ENCODE measurements at regions not wholly inside any gene's neighbourhood (a gene's known extent, or its start where the extent isn't known, plus 50 kb on each side); places are given as distances from the start of the nearest gene placed in this dataset.

DNA sequence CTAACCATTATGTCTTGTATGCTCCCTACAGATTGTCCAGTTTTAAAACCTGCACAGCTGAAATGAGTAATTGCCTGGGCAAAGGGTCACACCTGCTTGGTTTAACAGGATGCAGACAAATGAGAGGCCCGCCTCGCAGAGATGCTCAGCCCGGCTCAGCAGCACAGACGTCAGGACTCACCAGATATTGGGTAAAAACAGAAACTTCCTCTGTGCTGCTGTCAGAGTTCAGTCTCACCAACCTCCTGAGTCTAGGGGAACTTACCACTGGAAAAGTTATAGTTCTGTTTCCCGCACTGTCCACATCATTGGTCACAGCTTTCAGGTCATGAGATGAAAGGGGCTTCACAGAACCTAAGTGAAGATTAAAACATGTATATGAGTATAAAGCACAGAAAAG lies 152.5 kb downstream of the ESM1 start:
- Histone ChIP-seq H3K36me3 (ENCODE audit: control insufficient read depth, insufficient read depth, low read length) (no peaks in the 10 kb centered on the region), H3K27me3 (ENCODE audit: control insufficient read depth, insufficient read depth, low read length) (no peaks in the 10 kb centered on the region), H3K4me1 (ENCODE audit: control insufficient read depth, insufficient read depth, low read length) (no peaks in the 10 kb centered on the region), H3K9me3 (ENCODE audit: control insufficient read depth, insufficient read depth, low read depth, low read length) (no peaks in the 10 kb centered on the region), H3K4me3 (ENCODE audit: low read depth, low read length) (no peak overlapping the region), H3K9ac (ENCODE audit: low read length) (no peak overlapping the region), H3K27ac (ENCODE audit: low read depth, low read length) (no peak overlapping the region)

- Histone ChIP-seq H3K36me3 (ENCODE audit: control insufficient read depth, insufficient read depth, low read length) (no peaks in the 10 kb centered on the region), H3K27me3 (ENCODE audit: control insufficient read depth, insufficient read depth, low read length) (no peaks in the 10 kb centered on the region), H3K9ac (ENCODE audit: low read length) (no peak overlapping the region), H3K4me1 (ENCODE audit: control insufficient read depth, insufficient read depth, low read length) (no peaks in the 10 kb centered on the region), H3K4me3 (ENCODE audit: low read depth, low read length) (no peak overlapping the region), H3K27ac (ENCODE audit: low read depth, low read length) (no peak overlapping the region), H3K9me3 (ENCODE audit: control insufficient read depth, insufficient read depth, low read depth, low read length) (0 out of 2 replicates have a peak, but pooled peaks cover 3% of the 10 kb centered on the region)
These were observed 153.3 kb downstream of the ESM1 start for GRCh38 chr5:54832045-54832444.

- 0 out of 2 replicates have a peak, but pooled peaks cover 3% of the 10 kb centered on the region for H3K9me3 ChIP-seq (ENCODE audit: control insufficient read depth, insufficient read depth, low read depth, low read length)
- H3K4me3 ChIP-seq (ENCODE audit: low read depth, low read length): no peak overlapping the region
- no peaks in the 10 kb centered on the region for H3K36me3 ChIP-seq (ENCODE audit: control insufficient read depth, insufficient read depth, low read length)
- H3K9ac ChIP-seq (ENCODE audit: low read length): no peak overlapping the region
- no peak overlapping the region for H3K27ac ChIP-seq (ENCODE audit: low read depth, low read length)
- H3K4me1 ChIP-seq (ENCODE audit: control insufficient read depth, insufficient read depth, low read length): no peaks in the 10 kb centered on the region
- H3K27me3 ChIP-seq (ENCODE audit: control insufficient read depth, insufficient read depth, low read length): no peaks in the 10 kb centered on the region
These were observed 154.2 kb downstream of the ESM1 start for GRCh38 chr5:54831233-54831632.

DNA sequence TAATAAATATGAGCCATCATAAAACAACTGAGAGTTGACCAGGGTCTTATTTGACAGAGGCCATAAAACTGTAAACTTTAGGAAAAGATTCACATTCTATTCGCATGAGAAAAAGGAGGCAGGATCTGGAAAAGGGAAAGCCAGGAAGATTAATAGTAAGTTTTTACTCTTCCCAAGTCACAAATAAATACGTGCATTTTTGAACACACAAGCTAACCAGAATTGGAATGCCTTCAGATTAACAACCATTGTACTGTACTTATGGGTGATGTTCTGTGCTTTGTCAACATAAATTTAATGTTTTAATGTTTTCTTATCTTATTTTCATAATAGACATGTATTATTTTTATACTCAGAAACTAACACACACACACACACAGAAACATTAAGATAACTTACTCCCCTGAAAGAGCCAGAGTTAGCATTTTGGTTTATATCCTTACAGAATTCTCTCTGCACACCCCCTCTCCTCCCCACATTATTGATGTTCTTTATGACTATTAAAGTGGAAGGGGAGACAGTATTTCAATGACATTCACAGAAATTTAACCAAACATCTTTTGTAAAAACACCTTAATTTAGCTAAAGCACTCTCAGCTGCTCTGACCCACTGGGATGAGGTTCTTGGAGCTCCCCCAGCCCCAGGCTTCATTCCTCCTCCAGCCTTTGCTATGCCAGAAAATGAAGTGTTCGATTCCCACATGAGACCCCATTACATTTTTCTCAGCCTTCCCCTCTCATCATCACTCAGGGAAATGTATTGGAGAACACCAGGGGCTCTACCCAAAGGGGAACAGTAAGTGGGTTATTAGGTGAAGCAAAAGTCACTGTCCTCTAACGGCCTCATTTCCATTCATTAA lies 155.5 kb downstream of the ESM1 start:
- Histone ChIP-seq H3K9me3 (ENCODE audit: control insufficient read depth, insufficient read depth, low read depth, low read length) (0 out of 2 replicates have a peak, but pooled peaks cover 3% of the 10 kb centered on the region), H3K27ac (ENCODE audit: low read depth, low read length) (no peak overlapping the region), H3K9ac (ENCODE audit: low read length) (no peak overlapping the region)

GRCh38 chr5:54829102-54829501 lies 156.3 kb downstream of the ESM1 start:
- H3K4me1 ChIP-seq (ENCODE audit: control insufficient read depth, insufficient read depth, low read length): no peaks in the 10 kb centered on the region
- H3K27ac ChIP-seq (ENCODE audit: low read depth, low read length): no peak overlapping the region
- H3K36me3 ChIP-seq (ENCODE audit: control insufficient read depth, insufficient read depth, low read length): no peaks in the 10 kb centered on the region
- H3K4me3 ChIP-seq (ENCODE audit: low read depth, low read length): no peak overlapping the region
- H3K9ac ChIP-seq (ENCODE audit: low read length): no peak overlapping the region
- H3K9me3 ChIP-seq (ENCODE audit: control insufficient read depth, insufficient read depth, low read depth, low read length): 0 out of 2 replicates have a peak, but pooled peaks cover 3% of the 10 kb centered on the region
- H3K27me3 ChIP-seq (ENCODE audit: control insufficient read depth, insufficient read depth, low read length): no peaks in the 10 kb centered on the region

More for the DNA sequence above, 155.5 kb downstream of the ESM1 start:
- H3K36me3 ChIP-seq (ENCODE audit: control insufficient read depth, insufficient read depth, low read length): no peaks in the 10 kb centered on the region
- no peaks in the 10 kb centered on the region for H3K4me1 ChIP-seq (ENCODE audit: control insufficient read depth, insufficient read depth, low read length)
- no peaks in the 10 kb centered on the region for H3K27me3 ChIP-seq (ENCODE audit: control insufficient read depth, insufficient read depth, low read length)
- H3K4me3 ChIP-seq (ENCODE audit: low read depth, low read length): no peak overlapping the region

- H3K36me3 ChIP-seq (ENCODE audit: control insufficient read depth, insufficient read depth, low read length): no peaks in the 10 kb centered on the region
- H3K4me1 ChIP-seq (ENCODE audit: control insufficient read depth, insufficient read depth, low read length): no peaks in the 10 kb centered on the region
These were observed 157.2 kb downstream of the ESM1 start for GRCh38 chr5:54828151-54828550.

DNA sequence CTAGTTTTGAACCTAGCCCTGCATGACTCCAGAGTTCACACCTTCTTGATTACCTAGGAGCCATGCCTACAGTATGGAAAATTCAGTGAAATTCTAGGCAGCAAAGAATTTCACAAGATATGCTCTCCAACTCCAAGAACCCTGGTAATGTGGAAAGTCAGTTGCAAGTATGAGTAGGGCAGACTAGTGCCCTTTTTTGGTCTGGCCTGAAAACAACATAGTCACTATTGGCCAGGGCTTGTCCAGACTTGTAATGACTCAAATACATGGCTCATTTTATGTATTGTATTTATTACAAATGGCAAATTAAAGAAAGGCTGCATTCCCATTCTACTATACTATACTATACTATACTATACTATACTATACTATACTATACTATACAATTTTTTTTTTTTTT lies 160.4 kb downstream of the ESM1 start:
- no peaks in the 10 kb centered on the region for H3K27me3 ChIP-seq (ENCODE audit: control insufficient read depth, insufficient read depth, low read length)
- H3K27ac ChIP-seq (ENCODE audit: low read depth, low read length): no peak overlapping the region
- no peak overlapping the region for H3K9ac ChIP-seq (ENCODE audit: low read length)
- no peaks in the 10 kb centered on the region for H3K4me1 ChIP-seq (ENCODE audit: control insufficient read depth, insufficient read depth, low read length)
- H3K9me3 ChIP-seq (ENCODE audit: control insufficient read depth, insufficient read depth, low read depth, low read length): 0 out of 2 replicates have a peak, but pooled peaks cover 3% of the 10 kb centered on the region
- H3K4me3 ChIP-seq (ENCODE audit: low read depth, low read length): no peak overlapping the region
- no peaks in the 10 kb centered on the region for H3K36me3 ChIP-seq (ENCODE audit: control insufficient read depth, insufficient read depth, low read length)

More at GRCh38 chr5:54828151-54828550, 157.2 kb downstream of the ESM1 start:
- Histone ChIP-seq H3K4me3 (ENCODE audit: low read depth, low read length) (no peak overlapping the region), H3K9me3 (ENCODE audit: control insufficient read depth, insufficient read depth, low read depth, low read length) (0 out of 2 replicates have a peak, but pooled peaks cover 3% of the 10 kb centered on the region), H3K27me3 (ENCODE audit: control insufficient read depth, insufficient read depth, low read length) (no peaks in the 10 kb centered on the region), H3K9ac (ENCODE audit: low read length) (no peak overlapping the region), H3K27ac (ENCODE audit: low read depth, low read length) (no peak overlapping the region)

- Histone ChIP-seq H3K4me1 (ENCODE audit: control insufficient read depth, insufficient read depth, low read length) (no peaks in the 10 kb centered on the region), H3K9me3 (ENCODE audit: control insufficient read depth, insufficient read depth, low read depth, low read length) (0 out of 2 replicates have a peak, but pooled peaks cover 3% of the 10 kb centered on the region), H3K4me3 (ENCODE audit: low read depth, low read length) (no peak overlapping the region), H3K27me3 (ENCODE audit: control insufficient read depth, insufficient read depth, low read length) (no peaks in the 10 kb centered on the region), H3K9ac (ENCODE audit: low read length) (no peak overlapping the region), H3K36me3 (ENCODE audit: control insufficient read depth, insufficient read depth, low read length) (no peaks in the 10 kb centered on the region), H3K27ac (ENCODE audit: low read depth, low read length) (no peak overlapping the region)
These were observed 162.4 kb downstream of the ESM1 start for GRCh38 chr5:54823006-54823405.

DNA sequence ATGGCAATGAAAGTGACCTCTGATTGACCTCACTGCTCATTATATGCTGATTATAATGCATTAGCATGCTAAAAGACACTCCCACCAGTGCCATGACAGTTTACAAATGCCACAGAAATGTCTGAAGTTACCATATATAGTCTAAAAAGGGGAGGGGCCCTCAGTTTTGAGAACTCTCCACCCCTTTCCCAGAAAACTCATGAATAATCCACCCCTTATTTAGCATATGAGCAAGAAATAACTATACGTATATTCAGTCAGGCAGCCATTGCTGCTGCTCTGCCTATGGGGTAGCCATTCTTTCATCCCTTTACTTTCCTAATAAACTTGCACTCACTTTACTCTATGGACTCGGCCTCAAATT lies 163.1 kb downstream of the ESM1 start:
- Histone ChIP-seq H3K27me3 (ENCODE audit: control insufficient read depth, insufficient read depth, low read length) (no peaks in the 10 kb centered on the region), H3K36me3 (ENCODE audit: control insufficient read depth, insufficient read depth, low read length) (no peaks in the 10 kb centered on the region), H3K4me3 (ENCODE audit: low read depth, low read length) (no peak overlapping the region), H3K9ac (ENCODE audit: low read length) (no peak overlapping the region), H3K4me1 (ENCODE audit: control insufficient read depth, insufficient read depth, low read length) (no peaks in the 10 kb centered on the region), H3K27ac (ENCODE audit: low read depth, low read length) (no peak overlapping the region), H3K9me3 (ENCODE audit: control insufficient read depth, insufficient read depth, low read depth, low read length) (0 out of 2 replicates have a peak, but pooled peaks cover 2% of the 10 kb centered on the region)

DNA sequence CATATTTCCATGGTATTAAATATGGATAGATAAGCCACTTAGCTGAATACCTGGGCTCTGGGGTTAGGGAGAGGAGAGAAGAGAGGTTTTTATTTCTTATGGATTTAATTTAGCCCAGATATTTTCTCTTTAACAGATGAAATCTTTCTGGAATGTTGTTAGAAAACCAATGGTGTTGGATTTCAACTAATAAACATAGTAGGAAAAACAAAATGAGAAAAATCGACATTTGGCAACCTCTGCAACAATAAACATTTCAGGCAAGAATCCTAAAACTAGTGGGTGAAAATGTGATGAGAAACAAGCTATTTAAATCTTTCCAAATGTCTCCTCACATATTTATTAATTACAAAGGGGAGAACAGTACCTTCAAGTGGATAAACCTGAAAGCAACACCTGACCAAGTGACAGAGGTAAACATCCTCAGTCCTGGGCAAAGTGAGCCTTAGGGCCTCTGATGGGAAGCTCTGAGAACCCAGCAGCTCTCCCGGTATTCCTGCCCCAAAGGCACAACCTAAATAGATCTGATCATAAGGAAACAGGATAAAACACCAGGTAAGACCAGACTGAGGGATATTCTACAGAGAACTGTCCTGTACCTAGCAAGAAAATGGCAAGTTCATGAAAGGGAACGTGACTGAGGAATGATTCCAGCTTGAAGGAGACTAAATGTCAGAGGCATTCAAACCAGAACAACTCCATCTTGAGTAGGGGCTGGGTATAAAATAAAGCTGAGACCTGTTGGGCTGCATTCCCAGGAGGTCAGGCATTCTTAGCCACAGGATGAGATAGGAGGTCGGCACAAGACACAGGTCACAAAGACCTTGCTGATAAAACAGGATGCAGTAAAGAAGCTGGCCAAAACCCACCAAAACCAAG lies 163.7 kb downstream of the ESM1 start:
- H3K27ac ChIP-seq (ENCODE audit: low read depth, low read length): no peak overlapping the region
- H3K36me3 ChIP-seq (ENCODE audit: control insufficient read depth, insufficient read depth, low read length): no peaks in the 10 kb centered on the region

More for the DNA sequence above, 163.7 kb downstream of the ESM1 start:
- Histone ChIP-seq H3K4me3 (ENCODE audit: low read depth, low read length) (no peak overlapping the region), H3K4me1 (ENCODE audit: control insufficient read depth, insufficient read depth, low read length) (no peaks in the 10 kb centered on the region), H3K27me3 (ENCODE audit: control insufficient read depth, insufficient read depth, low read length) (no peaks in the 10 kb centered on the region), H3K9ac (ENCODE audit: low read length) (no peak overlapping the region), H3K9me3 (ENCODE audit: control insufficient read depth, insufficient read depth, low read depth, low read length) (no peaks in the 10 kb centered on the region)

All from HUES6 (cell line).